NCI-H345 treated with DMSO at 0.1 percent for 48 hours (cell line): ENCODE measurements at regions not wholly inside any gene's neighbourhood (a gene's known extent, or its start where the extent isn't known, plus 50 kb on each side); places are given as distances from the start of the nearest gene placed in this dataset.
"Not testable (repeated sequence)": the region's sequence is repeated elsewhere in the genome, so short reads cannot be mapped to it uniquely, and the experiment has no call there.

Source experiments
- DNase-seq: peaks from one replicate; lab custom pipeline; 2025; ENCODE audit not compliant: unreplicated experiment; lab: John Stamatoyannopoulos, UW

- DNase-seq = no peak
Measured at GRCh38 chr3:105281989-105282388, 84.7 kb upstream of the ALCAM start.

GRCh38 chr3:105284876-105285275 is 81.8 kb upstream of the ALCAM start:
- no peak for DNase-seq

- no peak for DNase-seq
Measured at GRCh38 chr3:105285653-105286241, 81.0 kb upstream of the ALCAM start.

- no peak for DNase-seq
Measured at GRCh38 chr3:105293441-105293840, 73.3 kb upstream of the ALCAM start.

- not testable (repeated sequence) for DNase-seq
Measured at GRCh38 chr3:105296182-105296822, 70.4 kb upstream of the ALCAM start.

- no peak for DNase-seq
Measured at GRCh38 chr3:105304487-105304886, 62.2 kb upstream of the ALCAM start.

- no peak for DNase-seq
Measured at GRCh38 chr3:105315144-105315543, 51.6 kb upstream of the ALCAM start.

GRCh38 chr3:105315815-105316214 is 50.9 kb upstream of the ALCAM start:
- no peak for DNase-seq

GRCh38 chr3:105316331-105316730 is 50.4 kb upstream of the ALCAM start:
- DNase-seq = no peak
